Breast epithelium (tissue), 3 donors: ENCODE measurements at regions not wholly inside any gene's neighbourhood (a gene's known extent, or its start where the extent isn't known, plus 50 kb on each side); places are given as distances from the start of the nearest gene placed in this dataset.

Source experiments
- CTCF ChIP-seq, 3 donors: fragments of 450-650 bp; IDR thresholded peaks; one replicate each; pipeline ENCODE4 v1.5.1; 2016 to 2017; ENCODE audit warnings: antibody characterized with exemption in 3 of 3, mild to moderate bottlenecking in 3 of 3, moderate library complexity in 3 of 3
- POLR2AphosphoS5 ChIP-seq, 3 donors: sonication (generic); formaldehyde crosslinking; IDR thresholded peaks; one replicate each; pipeline ENCODE4 v1.6.1; 2017; ENCODE audit warnings: antibody characterized with exemption in 3 of 3

GRCh38 chr11:95374105-95374504, 143.1 kb upstream of the SESN3 start:
- no peak for TF ChIP-seq CTCF (IDR thresholded peaks at IDR 0.05)
- no peak for TF ChIP-seq POLR2AphosphoS5 (IDR thresholded peaks at IDR 0.05)
